HepG2 (cell line): ENCODE measurements at regions not wholly inside any gene's neighbourhood (a gene's known extent, or its start where the extent isn't known, plus 50 kb on each side); places are given as distances from the start of the nearest gene placed in this dataset.

Source experiments
- ATAC-seq: fragments of 200-7000 bp; cut with Tn5 transposase; 3 replicates; pipeline ENCODE4 v1.9.1; 2020; ENCODE audit warnings: mild to moderate bottlenecking, moderate library complexity
- BruUV-seq: library from RNA; stranded (reverse); fragments of 400-500 nt; replicated peaks from 2 replicates; lab custom pipeline; 2021; lab: Mats Ljungman, UMichigan
- CTCF ChIA-PET: fragments of 300-600 bp; formaldehyde crosslinking; extraction: SDS; loops from one replicate; lab custom pipeline; 2021; ENCODE audit warnings: low total read pairs, inconsistent platforms, low intra/inter-chr PET ratio; lab: Yijun Ruan, JAX
- POLR2A ChIA-PET: fragments of 350-600 bp; sonication (Branson Sonifier 250); formaldehyde crosslinking; loops from one replicate; lab custom pipeline; 2020; ENCODE audit warnings: antibody characterized with exemption, inconsistent platforms; lab: Yijun Ruan, JAX
- DNase-seq: peaks from one replicate; pipeline ENCODE4 v3.0.0-alpha.2; 2015; ENCODE audit warnings: low spot score
- FAIRE-seq: peaks from 3 replicates; lab custom pipeline; 2011; peaks lifted over from hg19 to GRCh38; lab: Jason Lieb, UNC
- H2AFZ ChIP-seq: one replicate; pipeline ENCODE4 v1.6.1; 2011; ENCODE audit warnings: low read length, inconsistent platforms
- H3K27ac ChIP-seq: fragments of 300-600 bp; 3 replicates; pipeline ENCODE4 v1.8.0; 2011; ENCODE audit warnings: mixed run types, mild to moderate bottlenecking, mixed read lengths, low read length, inconsistent platforms; ENCODE audit not compliant: insufficient read depth; ENCODE audit errors: extremely low read length
- H3K27me3 ChIP-seq, 2 experiments: fragments of 200-600 bp in 1 of 2; 2 replicates in 1 of 2; 3 replicates in 1 of 2; pipeline versions ENCODE4 v1.6.0 to v1.8.0; 2011; ENCODE audit warnings: low read length in 2 of 2, mild to moderate bottlenecking in 2 of 2, moderate library complexity in 2 of 2, inconsistent platforms in 1 of 2; ENCODE audit not compliant: insufficient read depth in 2 of 2, control insufficient read depth in 1 of 2
- H3K36me3 ChIP-seq, 2 experiments: fragments of 200-600 bp in 1 of 2; replicated peaks in 1 of 2; 2 replicates in 1 of 2; 3 replicates in 1 of 2; pipeline versions ENCODE4 v1.5.1 to v1.8.0; 2011; ENCODE audit warnings: low read length in 2 of 2, inconsistent platforms in 1 of 2; ENCODE audit not compliant: insufficient read depth in 2 of 2, control insufficient read depth in 1 of 2
- H3K4me1 ChIP-seq: 2 replicates; pipeline ENCODE4 v1.5.1; 2012; ENCODE audit warnings: low read length, inconsistent platforms; ENCODE audit not compliant: insufficient read depth
- H3K4me2 ChIP-seq: 2 replicates; pipeline ENCODE4 v1.6.0; 2011; ENCODE audit warnings: low read depth, low read length, inconsistent platforms
- H3K4me3 ChIP-seq, 3 experiments: fragments of 200-600 bp in 1 of 3; sonication (generic), shearing (Covaris generic) in 1 of 3; replicated peaks in 1 of 3; 2 replicates each; pipeline ENCODE4 v1.5.1; 2011 to 2016; ENCODE audit warnings: low read length in 3 of 3, inconsistent platforms in 2 of 3, low read depth in 2 of 3, mild to moderate bottlenecking in 2 of 3, control low read depth in 1 of 3, mixed read lengths in 1 of 3; ENCODE audit not compliant: insufficient read depth in 1 of 3
- H3K79me2 ChIP-seq: one replicate; pipeline ENCODE4 v1.6.1; 2011; ENCODE audit warnings: low read length, inconsistent platforms; ENCODE audit not compliant: insufficient read depth
- H3K9ac ChIP-seq: 2 replicates; pipeline ENCODE4 v1.6.0; 2011; ENCODE audit warnings: mild to moderate bottlenecking, low read depth, low read length, inconsistent platforms; ENCODE audit not compliant: insufficient read depth
- H3K9me3 ChIP-seq: 2 replicates; pipeline ENCODE4 v1.5.1; 2012; ENCODE audit warnings: mild to moderate bottlenecking, low read length
- H4K20me1 ChIP-seq: 2 replicates; pipeline ENCODE4 v1.6.0; 2011; ENCODE audit warnings: inconsistent platforms, mild to moderate bottlenecking, low read length, moderate library complexity; ENCODE audit not compliant: insufficient read depth
- ADNP ChIP-seq: sonication (generic); formaldehyde crosslinking; IDR thresholded peaks from 2 replicates; pipeline ENCODE4 v1.4.0; 2020; ENCODE audit warnings: missing genetic modification reagents
- CREB1 ChIP-seq, 2 experiments: fragments of 450-650 bp in 1 of 2; IDR thresholded peaks; 2 replicates each; pipeline ENCODE4 v1.6.1; 2016 to 2017; ENCODE audit warnings: control low read depth in 1 of 2, mild to moderate bottlenecking in 1 of 2, missing compliant biosample characterization in 1 of 2, missing genetic modification characterization in 1 of 2
- HNRNPK ChIP-seq: fragments of 200-400 bp; formaldehyde crosslinking; IDR thresholded peaks from 2 replicates; pipeline ENCODE4 v1.6.1; 2018; ENCODE audit warnings: low read length, low read depth, moderate library complexity, mild to moderate bottlenecking; ENCODE audit not compliant: poor library complexity, severe bottlenecking
- IRF2 ChIP-seq: IDR thresholded peaks from 2 replicates; pipeline ENCODE4 v1.6.1; 2018; ENCODE audit warnings: missing genetic modification reagents, missing compliant biosample characterization
- KDM5A ChIP-seq: fragments of 200-600 bp; sonication (generic); IDR thresholded peaks from 2 replicates; pipeline ENCODE4 v1.7.0; 2018; ENCODE audit warnings: antibody characterized with exemption, mild to moderate bottlenecking, low read length, borderline replicate concordance
- KLF11 ChIP-seq: IDR thresholded peaks from 2 replicates; pipeline ENCODE4 v1.6.1; 2016; ENCODE audit warnings: missing compliant biosample characterization
- KLF9 ChIP-seq: IDR thresholded peaks from 2 replicates; pipeline ENCODE4 v1.6.1; 2016; ENCODE audit warnings: low read depth
- NR2F6 ChIP-seq, 2 experiments: IDR thresholded peaks; 2 replicates each; pipeline ENCODE4 v1.6.1; 2016; ENCODE audit warnings: antibody characterized with exemption in 1 of 2, mild to moderate bottlenecking in 1 of 2
- NRL ChIP-seq: sonication (generic); formaldehyde crosslinking; IDR thresholded peaks from 2 replicates; pipeline ENCODE4 v1.5.0; 2020; ENCODE audit warnings: missing genetic modification reagents, mild to moderate bottlenecking, moderate library complexity, borderline replicate concordance
- PHB2 ChIP-seq: fragments of 450-650 bp; IDR thresholded peaks from 2 replicates; pipeline ENCODE4 v1.6.1; 2018; ENCODE audit not compliant: partially characterized antibody
- POGZ ChIP-seq: sonication (generic); formaldehyde crosslinking; IDR thresholded peaks from 2 replicates; pipeline ENCODE4 v1.4.0; 2020; ENCODE audit warnings: mild to moderate bottlenecking, missing genetic modification reagents
- SATB2 ChIP-seq: sonication (generic); formaldehyde crosslinking; IDR thresholded peaks from 2 replicates; pipeline ENCODE4 v1.5.0; 2020; ENCODE audit warnings: missing genetic modification reagents
- TAF1 ChIP-seq: sonication (generic); formaldehyde crosslinking; IDR thresholded peaks from 2 replicates; pipeline ENCODE4 v1.4.0; 2020; ENCODE audit warnings: missing genetic modification reagents
- ZBTB44 ChIP-seq: sonication (generic); formaldehyde crosslinking; IDR thresholded peaks from 2 replicates; pipeline ENCODE4 v1.4.0; 2020; ENCODE audit warnings: missing genetic modification reagents
- ZC3H13 ChIP-seq: sonication (generic); formaldehyde crosslinking; IDR thresholded peaks from 2 replicates; pipeline ENCODE4 v1.8.1; 2023; ENCODE audit warnings: mild to moderate bottlenecking, missing genetic modification reagents, moderate library complexity
- ZFAT ChIP-seq: sonication (generic); formaldehyde crosslinking; conservative IDR thresholded peaks from 2 replicates; pipeline ENCODE4 v1.8.1; 2023; ENCODE audit warnings: missing genetic modification reagents, inconsistent platforms
- ZNF280B ChIP-seq: sonication (generic); formaldehyde crosslinking; IDR thresholded peaks from 2 replicates; pipeline ENCODE4 v1.5.0; 2020; ENCODE audit warnings: missing genetic modification reagents, mild to moderate bottlenecking, borderline replicate concordance
- ZNF878 ChIP-seq: sonication (generic); formaldehyde crosslinking; IDR thresholded peaks from 2 replicates; pipeline ENCODE4 v1.8.1; 2023; ENCODE audit warnings: mild to moderate bottlenecking, missing genetic modification reagents, moderate library complexity
- ZNF883 ChIP-seq: sonication (generic); formaldehyde crosslinking; IDR thresholded peaks from 2 replicates; pipeline ENCODE4 v1.5.1; 2020; ENCODE audit warnings: mild to moderate bottlenecking, missing genetic modification reagents; ENCODE audit errors: not compliant biosample characterization
- WGBS: methylation state at CpG from one replicate; pipeline ENCODE4 v1.1.6; 2017; ENCODE audit warnings: low lambda C conversion rate; 5-methylcytosine and 5-hydroxymethylcytosine counted together
- in situ Hi-C: cut with HindIII; loops from 2 replicates; pipeline ENCODE4 v1.10.0; 2017; ENCODE audit warnings: low pct_unique_long_range_greater_than_20kb; ENCODE audit not compliant: extremely low pct_ligation_motif_present
- intact Hi-C: fragments of 100-400 bp; cut with micrococcal nuclease; formaldehyde crosslinking; loops from one replicate; pipeline ENCODE4 v1.10.0; 2022; ENCODE audit not compliant: unreplicated experiment
- TF ChIP-seq, protein P1 (sequence below): sonication (generic); formaldehyde crosslinking; IDR thresholded peaks from 2 replicates; pipeline ENCODE4 v1.8.1; 2022; ENCODE audit warnings: low read depth, mild to moderate bottlenecking, missing genetic modification reagents

DNA sequence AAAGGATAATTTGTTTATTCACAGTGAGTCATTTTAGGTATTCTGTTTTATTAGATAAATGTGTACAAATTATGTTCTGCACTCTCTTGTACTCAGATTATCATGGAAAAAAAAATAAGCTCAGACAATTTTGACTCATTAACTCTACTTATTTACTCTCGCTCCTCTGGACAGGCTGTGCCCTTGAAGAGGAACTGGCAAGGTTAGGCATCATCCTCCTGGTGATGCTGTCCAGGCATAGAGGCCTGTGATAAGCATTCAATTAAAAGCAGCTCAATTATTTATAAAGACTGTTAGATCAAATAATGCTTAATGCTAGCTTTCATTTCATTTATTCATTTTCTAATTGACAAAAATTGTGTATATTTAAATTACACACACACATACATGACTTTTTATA lies 518.5 kb downstream of the TENT5A start:
- BruUV-seq = no TSS peak
- WGBS = 0% methylated on average over 1 of the region's 1 CpG
- H3K4me3 ChIP-seq = no peak overlapping the region

More for the DNA sequence above, 518.5 kb downstream of the TENT5A start:
- H3K4me1 ChIP-seq = no peaks in the 10 kb centered on the region
- TF ChIP-seq ZNF280B (CRISPR knock-in tag) = no peak
- no peak for TF ChIP-seq POGZ
- TF ChIP-seq KLF11 (CRISPR knock-in tag) = no peak
- no peak for TF ChIP-seq ZBTB44
- TF ChIP-seq ZNF878 (CRISPR knock-in tag) = no peak
- TF ChIP-seq ADNP (CRISPR knock-in tag) = no peak
- TF ChIP-seq NRL (CRISPR knock-in tag) = no peak
- TF ChIP-seq IRF2 (CRISPR knock-in tag) = no peak
- TF ChIP-seq CREB1 (IDR thresholded peaks at IDR 0.05) = no peak
- no peak for TF ChIP-seq CREB1 (CRISPR knock-in tag; IDR thresholded peaks at IDR 0.05)
- TF ChIP-seq ZC3H13 = no peak
- TF ChIP-seq HNRNPK = no peak
- no peak for TF ChIP-seq KDM5A
- no peak for TF ChIP-seq TAF1 (CRISPR knock-in tag)
- no peak for TF ChIP-seq PHB2
- TF ChIP-seq SATB2 (CRISPR knock-in tag) = no peak
- no peak for TF ChIP-seq KLF9 (CRISPR knock-in tag)
- TF ChIP-seq, protein P1, sequence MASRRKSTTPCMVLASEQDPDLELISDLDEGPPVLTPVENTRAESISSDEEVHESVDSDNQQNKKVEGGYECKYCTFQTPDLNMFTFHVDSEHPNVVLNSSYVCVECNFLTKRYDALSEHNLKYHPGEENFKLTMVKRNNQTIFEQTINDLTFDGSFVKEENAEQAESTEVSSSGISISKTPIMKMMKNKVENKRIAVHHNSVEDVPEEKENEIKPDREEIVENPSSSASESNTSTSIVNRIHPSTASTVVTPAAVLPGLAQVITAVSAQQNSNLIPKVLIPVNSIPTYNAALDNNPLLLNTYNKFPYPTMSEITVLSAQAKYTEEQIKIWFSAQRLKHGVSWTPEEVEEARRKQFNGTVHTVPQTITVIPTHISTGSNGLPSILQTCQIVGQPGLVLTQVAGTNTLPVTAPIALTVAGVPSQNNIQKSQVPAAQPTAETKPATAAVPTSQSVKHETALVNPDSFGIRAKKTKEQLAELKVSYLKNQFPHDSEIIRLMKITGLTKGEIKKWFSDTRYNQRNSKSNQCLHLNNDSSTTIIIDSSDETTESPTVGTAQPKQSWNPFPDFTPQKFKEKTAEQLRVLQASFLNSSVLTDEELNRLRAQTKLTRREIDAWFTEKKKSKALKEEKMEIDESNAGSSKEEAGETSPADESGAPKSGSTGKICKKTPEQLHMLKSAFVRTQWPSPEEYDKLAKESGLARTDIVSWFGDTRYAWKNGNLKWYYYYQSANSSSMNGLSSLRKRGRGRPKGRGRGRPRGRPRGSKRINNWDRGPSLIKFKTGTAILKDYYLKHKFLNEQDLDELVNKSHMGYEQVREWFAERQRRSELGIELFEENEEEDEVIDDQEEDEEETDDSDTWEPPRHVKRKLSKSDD = no peak
- no peak for TF ChIP-seq ZNF883 (CRISPR knock-in tag)
- no peak for TF ChIP-seq NR2F6 (IDR thresholded peaks at IDR 0.05)
- no peak for TF ChIP-seq NR2F6 (CRISPR knock-in tag; IDR thresholded peaks at IDR 0.05)
- no peak for TF ChIP-seq ZFAT (CRISPR knock-in tag)
- TF ChIP-seq, all 625 proteins: peak for 0
- ChIA-PET CTCF (no interaction called here), POLR2A (no interaction called here)
- intact Hi-C loops = no loop called here
- ATAC-seq (no peak), FAIRE-seq (no peak), DNase-seq (no peak)
- no peak overlapping the region for H3K4me2 ChIP-seq
- H4K20me1 ChIP-seq = no peaks in the 10 kb centered on the region
- H2AFZ ChIP-seq = no peak overlapping the region
- in situ Hi-C loops = loop anchor here (25.0 kb wide), 2 partner anchors 228 to 778 kb away; no protein-coding TSS in a partner anchor
- no peaks in the 10 kb centered on the region for H3K79me2 ChIP-seq
- H3K9ac ChIP-seq = no peak overlapping the region
- no peaks in the 10 kb centered on the region for H3K36me3 ChIP-seq
- no peaks in the 10 kb centered on the region for H3K9me3 ChIP-seq
- H3K27me3 ChIP-seq = no peaks in the 10 kb centered on the region
- no peak overlapping the region for H3K27ac ChIP-seq
